ENCODE measurements at regions not wholly inside any gene's neighbourhood (a gene's known extent, or its start where the extent isn't known, plus 50 kb on each side); places are given as distances from the start of the nearest gene placed in this dataset.

DNA sequence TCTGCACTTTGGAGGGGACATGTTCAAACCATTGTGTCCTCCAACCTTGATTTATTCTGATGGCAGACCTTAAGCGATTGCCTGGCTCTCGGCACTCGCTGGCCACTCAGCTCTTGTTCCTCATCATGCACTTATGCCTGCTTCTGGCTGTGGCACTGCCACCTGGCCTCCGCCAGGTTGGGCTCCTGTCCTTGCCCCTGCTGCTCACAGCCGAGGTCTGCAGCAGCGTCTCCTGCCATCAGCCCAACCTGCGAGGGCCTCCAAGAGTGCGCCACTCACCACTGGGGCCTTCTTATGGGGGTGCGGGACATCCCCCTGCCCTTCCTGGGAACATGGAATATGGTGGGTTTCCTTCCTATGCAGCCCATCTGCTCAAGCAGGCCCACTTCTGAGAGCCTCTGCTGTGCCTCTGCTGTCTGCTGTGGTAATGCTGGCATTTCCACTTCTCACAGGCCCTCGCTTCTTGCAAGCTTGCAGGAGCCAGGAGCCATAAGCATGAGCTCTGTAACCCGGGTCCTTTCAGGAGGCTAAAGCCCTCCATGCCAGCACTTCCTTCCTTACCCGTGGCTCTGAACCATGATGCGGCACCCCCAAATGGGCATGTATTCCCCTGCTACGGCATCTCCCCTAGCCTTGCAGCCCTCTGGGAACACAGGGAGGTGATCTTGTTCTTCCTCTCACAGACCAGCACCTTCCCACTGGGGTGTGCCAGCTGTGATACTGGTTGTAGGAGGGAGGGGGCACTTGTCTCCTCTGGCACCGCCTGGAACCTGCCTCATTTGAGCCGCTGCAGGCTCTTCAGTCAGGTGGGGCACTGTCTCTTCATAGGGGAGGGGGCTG lies 58.6 kb upstream of the HS6ST1 start:
- H3K4me1 Mint-ChIP-seq = peaks cover 45% of the 10 kb centered on the region

DNA sequence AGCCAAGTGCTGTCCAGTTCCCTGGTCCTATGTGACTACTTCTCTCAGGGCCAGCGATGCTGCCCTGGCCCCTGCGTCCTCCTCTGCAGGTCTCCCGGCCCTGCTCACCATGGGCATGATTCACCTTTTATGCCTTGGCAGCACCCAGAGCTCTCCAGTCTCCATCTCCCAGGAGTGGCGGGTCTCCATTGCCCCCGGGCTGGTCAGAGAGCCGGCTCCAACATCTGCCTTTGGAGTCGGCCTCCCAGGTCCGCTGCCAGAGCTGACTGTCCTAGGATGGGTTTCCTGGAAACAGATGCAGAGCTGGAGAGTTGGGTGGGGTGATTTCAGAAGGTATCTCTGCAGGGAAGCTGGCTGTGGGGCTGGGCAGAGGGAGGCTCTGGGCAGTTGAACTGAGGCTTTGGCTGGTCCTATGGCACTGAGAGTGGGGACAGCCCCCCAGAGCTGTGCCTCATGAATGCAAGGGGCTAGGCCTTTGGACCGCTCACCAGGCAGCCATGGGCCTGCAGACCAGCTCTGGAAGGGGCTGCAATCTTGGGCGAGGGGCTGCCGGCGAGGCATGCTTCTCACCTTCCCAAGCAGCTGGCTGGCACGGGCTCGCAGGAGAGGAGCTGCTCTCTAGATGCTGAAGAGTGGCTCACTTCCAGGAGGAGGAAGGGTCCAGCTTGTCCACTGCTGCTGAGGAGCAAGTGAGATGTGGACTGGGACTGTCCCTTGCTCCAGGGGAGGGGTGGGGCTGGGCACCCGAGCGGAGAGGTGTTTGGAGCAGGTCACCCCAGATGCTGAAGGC lies 59.8 kb upstream of the HS6ST1 start:
- Mint-ChIP-seq H3K4me3 (no peak overlapping the region), H3K4me1 (peaks cover 36% of the 10 kb centered on the region), H3K27ac (no peak overlapping the region), H3K9me3 (no peaks in the 10 kb centered on the region), H3K36me3 (no peaks in the 10 kb centered on the region)
- no peak for ATAC-seq
- DNase-seq (ENCODE audit: low spot score in 2 of 2) = no peak

More for the DNA sequence above, 58.6 kb upstream of the HS6ST1 start:
- Mint-ChIP-seq H3K9me3 (no peaks in the 10 kb centered on the region), H3K27ac (no peak overlapping the region), H3K4me3 (no peak overlapping the region), H3K36me3 (no peaks in the 10 kb centered on the region)
- ATAC-seq (no peak), DNase-seq (ENCODE audit: low spot score in 2 of 2) (no peak)

DNA sequence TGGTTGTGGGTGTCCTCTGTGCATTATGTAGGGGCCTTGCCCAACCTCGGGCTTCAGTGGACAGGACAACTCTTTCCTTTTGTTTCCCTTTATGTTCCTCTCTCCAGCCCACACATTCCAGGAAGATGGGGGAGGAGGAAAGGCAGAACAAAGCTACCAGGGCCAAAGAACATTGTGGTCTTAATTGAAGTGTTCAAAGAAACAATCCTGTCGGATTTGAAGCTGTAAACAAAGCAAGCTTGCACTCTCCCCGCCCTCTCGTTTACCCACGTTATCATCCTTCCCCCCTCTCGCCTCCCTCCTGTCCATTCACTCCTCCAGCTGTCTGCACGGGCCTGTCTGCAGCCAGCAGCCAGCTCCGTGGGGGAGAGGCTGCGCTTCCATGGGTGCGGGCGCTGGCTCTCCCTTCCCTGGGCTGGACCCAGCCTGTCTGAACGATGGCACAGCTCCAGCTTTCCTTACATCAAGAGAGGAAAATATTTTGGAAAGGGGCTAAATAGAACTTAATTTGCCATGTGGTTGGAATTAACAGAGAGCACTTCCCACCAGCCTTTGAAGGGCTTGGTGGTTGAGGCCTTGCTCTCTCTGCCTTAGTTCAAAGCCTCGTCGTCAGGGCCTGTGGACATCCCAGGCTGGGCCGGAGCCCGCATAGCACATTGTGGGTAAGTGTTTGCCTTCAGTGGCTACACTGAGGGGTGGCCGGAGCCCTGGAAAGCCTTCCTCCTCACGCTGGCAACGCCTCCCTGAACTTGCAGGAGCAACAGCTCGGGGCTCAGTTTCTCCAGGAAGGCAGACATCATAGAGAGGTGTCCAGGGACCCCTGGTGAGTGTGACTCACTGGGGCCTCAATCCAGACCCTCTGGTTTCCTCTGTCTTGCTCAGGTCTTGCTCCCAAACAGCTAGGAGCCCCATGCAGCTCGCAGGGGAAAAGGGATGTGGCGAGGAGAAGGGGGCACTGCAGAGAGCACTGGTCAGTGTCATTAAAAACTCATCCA lies 60.6 kb upstream of the HS6ST1 start:
- Mint-ChIP-seq H3K9me3 (no peaks in the 10 kb centered on the region), H3K4me3 (no peak overlapping the region), H3K27ac (no peak overlapping the region), H3K36me3 (no peaks in the 10 kb centered on the region), H3K4me1 (peaks cover 28% of the 10 kb centered on the region)
- no peak for ATAC-seq
- no peak for DNase-seq (ENCODE audit: low spot score in 2 of 2)

DNA sequence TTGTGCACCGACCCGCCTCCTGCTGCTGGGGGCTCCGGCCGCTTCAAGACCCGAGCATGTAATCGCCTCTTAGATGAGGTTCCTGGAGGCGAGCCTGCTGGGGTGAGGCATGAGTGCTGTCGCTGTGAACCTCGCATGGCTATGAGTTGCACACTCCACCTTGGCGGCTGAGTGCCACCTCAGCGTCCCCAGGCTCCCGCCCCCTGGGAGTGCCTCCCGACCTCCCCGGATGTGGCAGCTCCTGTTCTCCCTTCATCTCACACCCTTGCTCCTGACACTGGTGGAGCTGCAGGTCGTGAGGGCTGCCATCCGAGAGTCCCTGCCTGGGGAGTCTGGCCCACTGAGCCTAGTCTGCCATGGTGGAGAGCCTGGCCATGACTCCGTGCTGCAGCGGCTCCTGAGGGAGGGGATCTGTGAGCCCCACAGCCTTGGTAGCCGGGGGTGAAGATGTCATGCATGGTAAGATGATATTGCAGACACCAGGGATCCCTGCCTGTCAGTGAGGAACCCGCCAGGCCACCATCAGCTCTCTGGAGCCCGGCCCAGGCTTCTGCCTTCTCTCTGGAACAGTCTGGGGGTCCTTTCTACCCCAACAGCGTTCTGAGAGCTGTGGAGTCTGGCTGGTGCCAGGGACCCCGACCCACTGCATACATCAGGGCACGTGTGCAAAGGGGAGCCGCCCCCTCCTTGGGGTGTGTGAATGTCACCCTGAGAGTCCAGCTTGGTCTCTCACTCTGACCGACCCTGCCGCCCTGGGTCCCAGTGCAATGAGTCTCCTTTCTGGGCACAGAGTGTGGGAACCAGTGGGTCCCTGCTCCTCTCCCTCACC lies 61.6 kb upstream of the HS6ST1 start:
- Mint-ChIP-seq H3K4me1 (peaks cover 28% of the 10 kb centered on the region), H3K36me3 (no peaks in the 10 kb centered on the region), H3K27ac (no peak overlapping the region), H3K4me3 (no peak overlapping the region), H3K9me3 (no peaks in the 10 kb centered on the region)
- DNase-seq (ENCODE audit: low spot score in 2 of 2) (no peak), ATAC-seq (no peak)

DNA sequence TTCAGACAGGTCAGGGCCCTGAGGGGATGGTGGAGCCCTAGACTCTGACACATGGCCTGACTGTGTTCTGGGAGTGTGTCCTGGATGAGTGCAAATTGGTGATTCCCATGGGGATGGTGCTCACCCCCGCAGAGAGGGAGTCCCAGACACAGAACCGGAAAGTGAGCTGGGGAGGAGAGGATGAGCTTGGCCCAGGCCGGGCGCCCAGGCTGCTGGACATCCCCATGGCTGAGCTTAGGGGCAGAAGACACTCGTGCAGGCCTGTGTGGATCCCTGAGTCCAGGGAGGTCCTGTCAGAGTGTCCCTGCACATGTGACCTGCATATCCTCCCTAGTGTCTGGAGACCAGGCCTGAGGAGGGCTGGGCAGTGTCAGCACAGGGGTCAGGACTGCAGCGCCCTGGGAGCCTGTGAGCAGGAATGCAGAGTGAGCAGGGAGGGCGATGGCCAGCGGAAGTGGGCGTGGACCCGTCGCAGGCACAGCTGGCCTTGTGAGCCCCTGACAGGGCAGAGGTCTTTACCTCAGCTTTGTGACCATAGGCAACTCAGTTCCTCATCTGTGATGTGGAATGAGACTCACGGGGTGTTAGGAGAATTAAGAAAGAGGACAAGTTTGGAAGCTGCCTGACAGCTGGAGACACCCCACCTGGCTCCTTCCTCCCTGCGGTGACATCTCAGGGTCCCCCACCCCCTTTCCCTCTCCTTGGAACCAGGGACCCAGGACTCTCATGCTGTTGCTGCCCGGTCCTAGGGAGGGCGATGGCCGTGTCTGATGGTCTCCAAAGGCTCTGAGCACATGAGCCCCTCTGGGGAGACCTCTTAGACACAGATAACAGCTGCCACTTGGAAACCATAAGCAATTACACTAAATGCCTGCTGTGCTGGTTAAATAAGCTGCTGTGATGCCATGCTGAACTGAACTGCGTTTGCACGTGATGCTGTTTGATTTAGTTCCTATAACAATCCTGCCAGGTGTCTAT lies 62.6 kb upstream of the HS6ST1 start:
- H3K36me3 Mint-ChIP-seq = no peaks in the 10 kb centered on the region
- DNase-seq (ENCODE audit: low spot score in 2 of 2) (no peak), ATAC-seq (no peak)
- H3K27ac Mint-ChIP-seq = no peak overlapping the region
- no peak overlapping the region for H3K4me3 Mint-ChIP-seq
- peaks cover 28% of the 10 kb centered on the region for H3K4me1 Mint-ChIP-seq
- H3K9me3 Mint-ChIP-seq = no peaks in the 10 kb centered on the region

DNA sequence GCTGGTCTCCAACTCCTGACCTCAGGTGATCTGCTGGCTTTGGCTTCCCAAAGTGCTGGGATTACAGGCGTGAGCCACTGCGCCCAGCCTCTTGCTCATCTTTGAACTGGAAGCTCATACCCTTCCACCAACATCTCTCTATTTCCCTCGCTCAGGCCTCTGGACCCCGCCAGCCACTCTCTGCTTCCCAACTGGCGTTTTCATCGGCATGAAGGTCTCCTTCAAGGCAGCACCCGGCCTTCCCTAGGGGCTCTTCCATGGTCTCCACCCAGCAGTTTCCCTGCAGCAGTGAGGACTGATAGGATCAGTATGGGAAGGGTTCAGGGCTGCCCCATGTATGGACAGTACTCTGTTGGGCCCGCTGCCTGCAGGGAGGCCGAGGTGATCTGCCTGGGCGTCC lies 65.8 kb upstream of the HS6ST1 start:
- Mint-ChIP-seq H3K4me1 (peaks cover 20% of the 10 kb centered on the region), H3K4me3 (no peak overlapping the region), H3K9me3 (no peaks in the 10 kb centered on the region), H3K27ac (peak overlapping the region; percentile 49), H3K36me3 (no peaks in the 10 kb centered on the region)
- DNase-seq (ENCODE audit: low spot score in 2 of 2) (no peak), ATAC-seq (no peak)

DNA sequence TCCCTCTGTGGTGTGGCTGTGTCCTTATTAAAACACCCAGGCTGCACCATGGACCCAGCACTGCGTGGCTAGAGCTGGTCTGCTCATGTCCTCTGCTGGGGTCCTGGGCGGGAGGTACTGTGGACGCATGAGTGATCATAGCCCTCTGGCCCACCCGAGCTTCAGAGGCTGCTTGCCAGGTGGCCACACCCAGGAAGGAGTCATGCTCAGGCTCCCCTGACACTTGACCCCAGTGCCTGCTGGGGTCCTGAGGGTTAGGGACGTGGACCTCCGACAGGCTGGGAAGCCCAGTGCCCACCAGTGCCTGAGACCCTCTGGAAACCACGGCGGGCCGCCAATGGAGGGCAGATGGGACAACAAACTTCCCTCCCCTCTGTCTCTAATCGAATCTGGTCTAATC lies 66.3 kb upstream of the HS6ST1 start:
- Mint-ChIP-seq H3K4me1 (peaks cover 20% of the 10 kb centered on the region), H3K36me3 (no peaks in the 10 kb centered on the region), H3K4me3 (no peak overlapping the region), H3K27ac (peak overlapping the region; percentile 49), H3K9me3 (no peaks in the 10 kb centered on the region)
- DNase-seq (ENCODE audit: low spot score in 2 of 2) (no peak), ATAC-seq (no peak)

DNA sequence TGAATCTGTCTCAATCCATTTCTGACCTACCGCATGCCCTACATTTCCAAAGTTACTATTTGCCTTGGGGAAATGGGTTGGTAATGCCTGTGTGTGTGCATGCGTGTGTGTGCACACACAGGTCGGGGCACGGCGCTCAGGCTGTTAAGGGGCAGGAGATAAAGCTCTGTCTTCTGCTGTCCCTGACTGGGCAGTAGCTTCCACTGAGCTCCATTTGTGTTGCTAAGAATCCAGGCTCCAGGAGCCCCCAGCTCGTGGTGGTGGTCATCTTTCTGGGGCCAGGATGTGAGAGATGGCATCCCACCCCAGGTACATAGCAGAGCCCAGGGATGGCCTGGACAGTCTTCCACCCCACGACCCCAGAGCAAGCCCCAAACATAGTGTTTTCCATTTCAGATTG lies 66.7 kb upstream of the HS6ST1 start:
- Mint-ChIP-seq H3K4me3 (no peak overlapping the region), H3K36me3 (no peaks in the 10 kb centered on the region), H3K4me1 (peaks cover 20% of the 10 kb centered on the region), H3K27ac (no peak overlapping the region), H3K9me3 (no peaks in the 10 kb centered on the region)
- ATAC-seq (no peak), DNase-seq (ENCODE audit: low spot score in 2 of 2) (no peak)

DNA sequence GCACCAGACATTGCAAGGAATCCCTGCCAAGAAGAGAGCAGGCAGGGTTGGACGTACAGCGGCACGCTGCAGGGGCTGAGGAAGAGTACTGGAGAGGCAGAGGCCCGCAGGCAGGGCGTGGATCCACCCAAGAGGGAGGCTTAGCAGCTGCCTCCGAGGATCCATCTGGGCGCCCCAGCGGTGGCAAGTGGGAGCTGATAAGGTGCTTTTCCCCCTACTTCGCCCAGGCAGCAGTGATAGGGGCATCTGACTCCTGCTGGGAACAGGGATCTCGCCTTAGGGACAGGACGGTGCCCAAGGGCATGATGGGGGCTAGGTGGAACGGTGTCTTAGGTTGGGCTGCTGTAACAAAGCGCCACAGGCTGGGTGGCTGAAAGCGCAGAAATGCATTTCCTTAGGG lies 67.4 kb upstream of the HS6ST1 start:
- Mint-ChIP-seq H3K4me1 (peaks cover 15% of the 10 kb centered on the region), H3K36me3 (no peaks in the 10 kb centered on the region), H3K9me3 (no peaks in the 10 kb centered on the region), H3K4me3 (no peak overlapping the region), H3K27ac (no peak overlapping the region)
- DNase-seq (ENCODE audit: low spot score in 2 of 2) = no peak
- no peak for ATAC-seq

DNA sequence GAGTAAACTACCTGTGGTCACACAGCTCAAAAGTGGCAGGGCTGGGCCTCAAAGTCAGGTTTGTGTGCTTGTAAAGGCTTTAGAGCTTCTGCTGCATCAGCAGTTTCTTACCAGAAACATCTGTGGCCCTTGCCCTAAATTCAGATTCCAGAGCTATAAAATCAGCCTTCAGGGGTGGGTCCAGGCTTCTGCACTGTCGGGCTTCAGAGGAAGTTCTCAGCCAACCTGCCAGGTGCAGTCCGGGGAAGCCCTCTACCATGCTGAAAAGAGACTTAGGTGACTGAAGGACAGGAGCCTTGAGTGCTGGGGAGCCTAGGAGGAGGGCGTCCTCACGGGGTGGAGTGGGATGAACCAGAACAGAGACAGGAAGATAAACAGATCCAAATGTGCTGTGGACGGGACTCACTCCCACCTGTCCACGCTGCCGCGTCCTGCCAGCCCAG lies 69.9 kb upstream of the HS6ST1 start:
- no peaks in the 10 kb centered on the region for H3K9me3 Mint-ChIP-seq
- H3K4me3 Mint-ChIP-seq = no peak overlapping the region
- no peaks in the 10 kb centered on the region for H3K36me3 Mint-ChIP-seq
- DNase-seq (ENCODE audit: low spot score in 2 of 2) (no peak), ATAC-seq (no peak)
- no peak overlapping the region for H3K27ac Mint-ChIP-seq
- H3K4me1 Mint-ChIP-seq = no peaks in the 10 kb centered on the region

DNA sequence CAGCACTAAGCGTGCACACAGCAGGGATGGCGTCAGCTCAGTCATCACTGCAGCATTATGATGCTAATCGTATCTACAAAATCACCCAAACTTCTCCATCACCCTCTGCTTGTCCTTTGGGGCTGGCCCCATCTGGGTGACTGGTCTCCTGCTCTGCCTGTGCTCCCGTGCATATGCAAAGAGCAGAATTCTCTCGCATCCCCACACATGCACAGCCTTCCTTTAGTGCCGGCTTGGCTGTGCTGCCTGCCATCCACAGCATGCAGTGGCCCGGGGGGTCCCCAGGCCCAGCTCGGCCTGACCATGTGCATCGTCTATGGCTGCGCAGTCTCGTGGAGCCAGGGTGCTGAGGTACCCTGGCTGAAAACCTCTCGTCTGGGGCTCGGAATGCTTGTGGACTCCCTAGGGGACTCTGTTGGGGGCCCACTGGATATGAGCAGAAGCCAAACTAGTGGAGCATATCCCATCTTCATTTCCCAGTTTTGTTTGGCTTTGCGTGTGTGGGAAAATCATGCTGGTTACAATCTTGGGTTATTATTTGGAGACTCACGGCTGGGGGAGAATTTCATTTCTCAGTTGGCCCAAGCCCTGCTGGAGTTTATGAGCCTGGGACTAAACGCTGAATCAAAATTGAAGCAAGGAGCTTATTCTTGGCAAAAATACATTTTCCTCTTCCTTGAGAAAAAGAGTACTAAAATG lies 70.9 kb upstream of the HS6ST1 start:
- ATAC-seq = no peak
- no peak overlapping the region for H3K4me3 Mint-ChIP-seq
- no peaks in the 10 kb centered on the region for H3K9me3 Mint-ChIP-seq
- H3K4me1 Mint-ChIP-seq = no peaks in the 10 kb centered on the region
- H3K27ac Mint-ChIP-seq = no peak overlapping the region
- H3K36me3 Mint-ChIP-seq = no peaks in the 10 kb centered on the region
- no peak for DNase-seq (ENCODE audit: low spot score in 2 of 2)

DNA sequence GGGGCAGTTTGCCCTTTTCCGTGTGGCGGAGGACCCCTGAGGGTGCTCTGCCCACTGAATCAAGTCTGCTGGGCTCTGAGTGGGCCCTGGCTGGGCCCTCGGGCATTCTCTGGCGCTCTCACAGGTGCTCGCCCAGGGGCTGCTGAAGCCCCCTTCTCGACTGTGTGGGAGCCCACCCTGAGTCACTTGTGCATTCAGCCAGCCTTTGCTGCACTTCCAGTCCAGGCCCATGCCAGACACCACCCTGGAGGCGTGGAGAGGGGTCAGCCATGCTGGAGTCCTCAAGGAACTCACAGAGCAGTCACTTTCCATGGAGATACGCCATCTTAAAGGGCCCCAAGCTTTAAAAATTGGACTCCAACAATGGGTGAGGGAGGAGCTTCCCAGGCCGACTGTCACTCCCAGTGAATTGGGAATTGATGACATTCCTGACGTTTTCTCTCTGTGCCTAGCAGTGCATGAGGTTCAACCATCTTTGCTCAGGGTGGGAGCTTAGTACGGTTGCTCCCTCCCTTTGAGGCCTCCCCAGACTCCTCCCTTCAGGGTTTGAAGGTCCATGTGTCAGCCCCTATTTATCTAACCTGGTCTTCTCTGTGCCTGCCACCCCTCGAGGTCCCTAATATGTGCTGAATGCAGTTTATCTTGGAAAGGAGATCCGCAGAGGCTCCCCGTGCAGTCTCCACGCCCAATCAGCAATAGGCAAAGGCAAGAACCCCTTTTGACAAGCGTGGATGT lies 71.8 kb upstream of the HS6ST1 start:
- Mint-ChIP-seq H3K4me1 (no peaks in the 10 kb centered on the region), H3K27ac (no peak overlapping the region), H3K9me3 (no peaks in the 10 kb centered on the region), H3K36me3 (no peaks in the 10 kb centered on the region), H3K4me3 (no peak overlapping the region)
- ATAC-seq (no peak), DNase-seq (ENCODE audit: low spot score in 2 of 2) (no peak)

All from stimulated activated effector memory CD8-positive, alpha-beta T cell treated with anti-CD3 and anti-CD28 coated beads, Interleukin-12 subunit alpha, Interleukin-12 subunit beta, amount 100 ng/mL, for 72 hours (primary cell).